Endothelial cell of umbilical vein (primary cell): ENCODE measurements at regions not wholly inside any gene's neighbourhood (a gene's known extent, or its start where the extent isn't known, plus 50 kb on each side); places are given as distances from the start of the nearest gene placed in this dataset.

Experiments
- BruUV-seq: library from RNA; stranded (reverse); fragments of 400-500 nt; replicated peaks from 2 replicates; lab custom pipeline; 2021; lab: Mats Ljungman, UMichigan
- CTCF ChIA-PET: fragments of 300-600, 350-600 bp; sonication (Branson Sonifier 250); formaldehyde crosslinking; loops from one replicate; lab custom pipeline; 2021; ENCODE audit warnings: antibody characterized with exemption, inconsistent platforms; lab: Charles Lee
- POLR2A ChIA-PET: fragments of 300-600, 350-600 bp; sonication (Branson Sonifier 250); formaldehyde crosslinking; loops from one replicate; lab custom pipeline; 2021; ENCODE audit warnings: antibody characterized with exemption, inconsistent platforms; lab: Charles Lee
- DNase-seq: peaks from one replicate; pipeline ENCODE4 v3.0.0-alpha.2; 2011; ENCODE audit warnings: low read depth, low spot score
- FAIRE-seq: peaks from 2 replicates; lab custom pipeline; 2011; peaks lifted over from hg19 to GRCh38; lab: Jason Lieb, UNC
- H2AFZ ChIP-seq: 2 replicates; pipeline ENCODE4 v1.6.0; 2012; ENCODE audit warnings: low read depth, low read length, control low read depth, inconsistent platforms
- H3K27ac ChIP-seq: 2 replicates; pipeline ENCODE4 v1.5.1; 2011; ENCODE audit warnings: low read depth, mild to moderate bottlenecking, control low read depth, low read length, moderate library complexity; ENCODE audit not compliant: insufficient read depth
- H3K27me3 ChIP-seq, 2 experiments: 2 replicates each; pipeline versions ENCODE4 v1.6.0 to v1.6.1; 2011; ENCODE audit warnings: low read length in 2 of 2, mixed read lengths in 1 of 2; ENCODE audit not compliant: control insufficient read depth in 2 of 2, insufficient read depth in 2 of 2
- H3K36me3 ChIP-seq, 2 experiments: 2 replicates in 1 of 2; 3 replicates in 1 of 2; pipeline ENCODE4 v1.5.1; 2011; ENCODE audit warnings: low read length in 2 of 2, mild to moderate bottlenecking in 1 of 2, moderate library complexity in 1 of 2; ENCODE audit not compliant: control insufficient read depth in 2 of 2, insufficient read depth in 2 of 2; ENCODE audit errors: extremely low read depth in 1 of 2
- H3K4me1 ChIP-seq: 3 replicates; pipeline ENCODE4 v1.5.1; 2011; ENCODE audit warnings: mild to moderate bottlenecking, low read length; ENCODE audit not compliant: control insufficient read depth, insufficient read depth; ENCODE audit errors: extremely low read depth
- H3K4me2 ChIP-seq: 2 replicates; pipeline ENCODE4 v1.6.1; 2011; ENCODE audit warnings: low read length, control low read depth, mixed read lengths; ENCODE audit not compliant: insufficient read depth
- H3K4me3 ChIP-seq, 3 experiments: fragments of 200-600 bp in 1 of 3; sonication (generic), shearing (Covaris generic) in 1 of 3; replicated peaks in 1 of 3; 2 replicates each; pipeline ENCODE4 v1.5.1; 2011 to 2016; ENCODE audit warnings: control low read depth in 3 of 3, low read length in 3 of 3, mild to moderate bottlenecking in 2 of 3, inconsistent platforms in 1 of 3, low read depth in 1 of 3, moderate library complexity in 1 of 3; ENCODE audit not compliant: insufficient read depth in 1 of 3
- H3K79me2 ChIP-seq: 2 replicates; pipeline ENCODE4 v1.6.0; 2012; ENCODE audit warnings: low read length, inconsistent platforms; ENCODE audit not compliant: control insufficient read depth, insufficient read depth
- H3K9ac ChIP-seq: replicated peaks from 2 replicates; pipeline ENCODE3; 2011; ENCODE audit warnings: low read length, control low read depth; ENCODE audit not compliant: insufficient read depth; ENCODE audit errors: extremely low read depth
- H3K9me1 ChIP-seq: replicated peaks from 3 replicates; pipeline ENCODE4 v1.6.0; 2011; ENCODE audit warnings: mild to moderate bottlenecking, low read length; ENCODE audit not compliant: control insufficient read depth, insufficient read depth; ENCODE audit errors: extremely low read depth
- H3K9me3 ChIP-seq: replicated peaks from 2 replicates; pipeline ENCODE4 v1.5.1; 2012; ENCODE audit warnings: low read length, inconsistent platforms; ENCODE audit not compliant: control insufficient read depth, insufficient read depth
- H4K20me1 ChIP-seq: replicated peaks from 2 replicates; pipeline ENCODE3; 2011; ENCODE audit warnings: mild to moderate bottlenecking, low read length; ENCODE audit not compliant: control insufficient read depth, insufficient read depth; ENCODE audit errors: extremely low read depth
- EZH2 ChIP-seq: IDR thresholded peaks from 2 replicates; pipeline ENCODE4 v1.6.1; 2012; ENCODE audit warnings: borderline replicate concordance, low read depth, mild to moderate bottlenecking, moderate library complexity, low read length, inconsistent platforms; ENCODE audit not compliant: severe bottlenecking
- FOS ChIP-seq: IDR thresholded peaks from 2 replicates; pipeline ENCODE4 v1.6.1; 2011; ENCODE audit warnings: mild to moderate bottlenecking, low read length, moderate library complexity, borderline replicate concordance; ENCODE audit not compliant: insufficient read depth
- GATA2 ChIP-seq: IDR thresholded peaks from 2 replicates; pipeline ENCODE4 v1.7.0; 2011; ENCODE audit warnings: low read depth, mild to moderate bottlenecking, moderate library complexity, mixed read lengths, low read length; ENCODE audit not compliant: insufficient read length, insufficient read depth
- JUN ChIP-seq: IDR thresholded peaks from 2 replicates; pipeline ENCODE4 v1.6.1; 2011; ENCODE audit warnings: borderline replicate concordance, low read depth; ENCODE audit not compliant: insufficient read length, insufficient read depth
- MYC ChIP-seq: IDR thresholded peaks from one replicate; pipeline ENCODE4 v1.6.1; 2011; ENCODE audit warnings: mild to moderate bottlenecking, low read depth, low read length
- POLR2A ChIP-seq: IDR thresholded peaks from 2 replicates; pipeline ENCODE4 v1.6.1; 2012; ENCODE audit warnings: low read depth, mild to moderate bottlenecking, control low read depth, low read length
- POLR2AphosphoS5 ChIP-seq: IDR thresholded peaks from 2 replicates; pipeline ENCODE4 v1.6.1; 2012; ENCODE audit warnings: low read depth, mild to moderate bottlenecking, control low read depth, low read length, moderate library complexity; ENCODE audit not compliant: insufficient read depth
- dilution Hi-C: fragments of 300-500 bp; cut with MboI; formaldehyde crosslinking; loops from one replicate; pipeline ENCODE4 v1.15.0; 2019; ENCODE audit warnings: low sequenced_read_pairs; ENCODE audit not compliant: extremely low pct_ligation_motif_present
- intact Hi-C: fragments of 100-400 bp; cut with micrococcal nuclease; formaldehyde crosslinking; loops from one replicate; pipeline ENCODE4 v1.10.0; 2022
- TF ChIP-seq, protein P1 (sequence below): IDR thresholded peaks from 2 replicates; pipeline ENCODE4 v1.6.1; 2011; ENCODE audit not compliant: insufficient read depth, insufficient read length
- TF ChIP-seq, protein P2 (sequence below), 2 donors: IDR thresholded peaks; 1 replicate in 1 of 2; 2 replicates in 1 of 2; pipeline ENCODE4 v1.5.1; 2011; ENCODE audit warnings: low read length in 2 of 2, mild to moderate bottlenecking in 2 of 2, moderate library complexity in 2 of 2, control low read depth in 1 of 2, inconsistent platforms in 1 of 2, low read depth in 1 of 2; ENCODE audit not compliant: insufficient read depth in 1 of 2; ENCODE audit errors: extremely low read depth in 1 of 2

- POLR2A ChIA-PET = no interaction called here
- CTCF ChIA-PET = no interaction called here
- H2AFZ ChIP-seq = no peak overlapping the region
These were observed 165.6 kb upstream of the IRX2 start for GRCh38 chr5:2917093-2917492.

More at GRCh38 chr5:2917093-2917492, 165.6 kb upstream of the IRX2 start:
- Histone ChIP-seq H3K79me2 (no peaks in the 10 kb centered on the region), H4K20me1 (no peaks in the 10 kb centered on the region), H3K27me3 (no peaks in the 10 kb centered on the region), H3K4me2 (no peak overlapping the region), H3K9ac (no peak overlapping the region), H3K9me3 (no peaks in the 10 kb centered on the region), H3K27ac (no peak overlapping the region), H3K4me3 (no peak overlapping the region), H3K36me3 (no peaks in the 10 kb centered on the region), H3K4me1 (no peaks in the 10 kb centered on the region), H3K9me1 (no peaks in the 10 kb centered on the region)
- intact Hi-C loops (no loop called here), dilution Hi-C loops (no loop called here)
- DNase-seq = no peak
- TF ChIP-seq, protein P1, sequence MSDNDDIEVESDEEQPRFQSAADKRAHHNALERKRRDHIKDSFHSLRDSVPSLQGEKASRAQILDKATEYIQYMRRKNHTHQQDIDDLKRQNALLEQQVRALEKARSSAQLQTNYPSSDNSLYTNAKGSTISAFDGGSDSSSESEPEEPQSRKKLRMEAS = no peak
- TF ChIP-seq MYC = no peak
- TF ChIP-seq JUN = no peak
- TF ChIP-seq FOS = no peak
- no peak for TF ChIP-seq POLR2A
- no peak for TF ChIP-seq EZH2
- no peak for TF ChIP-seq GATA2
- TF ChIP-seq, protein P2, sequence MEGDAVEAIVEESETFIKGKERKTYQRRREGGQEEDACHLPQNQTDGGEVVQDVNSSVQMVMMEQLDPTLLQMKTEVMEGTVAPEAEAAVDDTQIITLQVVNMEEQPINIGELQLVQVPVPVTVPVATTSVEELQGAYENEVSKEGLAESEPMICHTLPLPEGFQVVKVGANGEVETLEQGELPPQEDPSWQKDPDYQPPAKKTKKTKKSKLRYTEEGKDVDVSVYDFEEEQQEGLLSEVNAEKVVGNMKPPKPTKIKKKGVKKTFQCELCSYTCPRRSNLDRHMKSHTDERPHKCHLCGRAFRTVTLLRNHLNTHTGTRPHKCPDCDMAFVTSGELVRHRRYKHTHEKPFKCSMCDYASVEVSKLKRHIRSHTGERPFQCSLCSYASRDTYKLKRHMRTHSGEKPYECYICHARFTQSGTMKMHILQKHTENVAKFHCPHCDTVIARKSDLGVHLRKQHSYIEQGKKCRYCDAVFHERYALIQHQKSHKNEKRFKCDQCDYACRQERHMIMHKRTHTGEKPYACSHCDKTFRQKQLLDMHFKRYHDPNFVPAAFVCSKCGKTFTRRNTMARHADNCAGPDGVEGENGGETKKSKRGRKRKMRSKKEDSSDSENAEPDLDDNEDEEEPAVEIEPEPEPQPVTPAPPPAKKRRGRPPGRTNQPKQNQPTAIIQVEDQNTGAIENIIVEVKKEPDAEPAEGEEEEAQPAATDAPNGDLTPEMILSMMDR (IDR thresholded peaks at IDR 0.05; ENCODE audit: extremely low read depth in 1 of 2, insufficient read depth in 1 of 2, low read depth in 1 of 2, low read length in 2 of 2) = no peak
- no peak for TF ChIP-seq POLR2AphosphoS5
- no peak for FAIRE-seq
- BruUV-seq = no TSS peak
